NB4 (cell line): ENCODE measurements at regions not wholly inside any gene's neighbourhood (a gene's known extent, or its start where the extent isn't known, plus 50 kb on each side); places are given as distances from the start of the nearest gene placed in this dataset.

Experiments used
- POLR2A ChIP-seq: IDR thresholded peaks from 2 replicates; pipeline ENCODE4 v1.6.1; 2011; ENCODE audit warnings: mild to moderate bottlenecking; ENCODE audit not compliant: insufficient read length; ENCODE audit errors: extremely low read depth
- TF ChIP-seq, protein P1 (sequence below): IDR thresholded peaks from one replicate; pipeline ENCODE4 v1.5.1; 2012; ENCODE audit warnings: low read depth, low read length
- TF ChIP-seq, protein P2 (sequence below): IDR thresholded peaks from 2 replicates; pipeline ENCODE4 v1.6.1; 2011; ENCODE audit warnings: low read depth, low read length

GRCh38 chr5:116905885-116906284 is 331.3 kb upstream of the SEMA6A start:
- TF ChIP-seq, protein P1, sequence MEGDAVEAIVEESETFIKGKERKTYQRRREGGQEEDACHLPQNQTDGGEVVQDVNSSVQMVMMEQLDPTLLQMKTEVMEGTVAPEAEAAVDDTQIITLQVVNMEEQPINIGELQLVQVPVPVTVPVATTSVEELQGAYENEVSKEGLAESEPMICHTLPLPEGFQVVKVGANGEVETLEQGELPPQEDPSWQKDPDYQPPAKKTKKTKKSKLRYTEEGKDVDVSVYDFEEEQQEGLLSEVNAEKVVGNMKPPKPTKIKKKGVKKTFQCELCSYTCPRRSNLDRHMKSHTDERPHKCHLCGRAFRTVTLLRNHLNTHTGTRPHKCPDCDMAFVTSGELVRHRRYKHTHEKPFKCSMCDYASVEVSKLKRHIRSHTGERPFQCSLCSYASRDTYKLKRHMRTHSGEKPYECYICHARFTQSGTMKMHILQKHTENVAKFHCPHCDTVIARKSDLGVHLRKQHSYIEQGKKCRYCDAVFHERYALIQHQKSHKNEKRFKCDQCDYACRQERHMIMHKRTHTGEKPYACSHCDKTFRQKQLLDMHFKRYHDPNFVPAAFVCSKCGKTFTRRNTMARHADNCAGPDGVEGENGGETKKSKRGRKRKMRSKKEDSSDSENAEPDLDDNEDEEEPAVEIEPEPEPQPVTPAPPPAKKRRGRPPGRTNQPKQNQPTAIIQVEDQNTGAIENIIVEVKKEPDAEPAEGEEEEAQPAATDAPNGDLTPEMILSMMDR: no peak
- TF ChIP-seq POLR2A: no peak
- TF ChIP-seq, protein P2, sequence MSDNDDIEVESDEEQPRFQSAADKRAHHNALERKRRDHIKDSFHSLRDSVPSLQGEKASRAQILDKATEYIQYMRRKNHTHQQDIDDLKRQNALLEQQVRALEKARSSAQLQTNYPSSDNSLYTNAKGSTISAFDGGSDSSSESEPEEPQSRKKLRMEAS: no peak
